ENCODE measurements at regions not wholly inside any gene's neighbourhood (a gene's known extent, or its start where the extent isn't known, plus 50 kb on each side); places are given as distances from the start of the nearest gene placed in this dataset.

DNA sequence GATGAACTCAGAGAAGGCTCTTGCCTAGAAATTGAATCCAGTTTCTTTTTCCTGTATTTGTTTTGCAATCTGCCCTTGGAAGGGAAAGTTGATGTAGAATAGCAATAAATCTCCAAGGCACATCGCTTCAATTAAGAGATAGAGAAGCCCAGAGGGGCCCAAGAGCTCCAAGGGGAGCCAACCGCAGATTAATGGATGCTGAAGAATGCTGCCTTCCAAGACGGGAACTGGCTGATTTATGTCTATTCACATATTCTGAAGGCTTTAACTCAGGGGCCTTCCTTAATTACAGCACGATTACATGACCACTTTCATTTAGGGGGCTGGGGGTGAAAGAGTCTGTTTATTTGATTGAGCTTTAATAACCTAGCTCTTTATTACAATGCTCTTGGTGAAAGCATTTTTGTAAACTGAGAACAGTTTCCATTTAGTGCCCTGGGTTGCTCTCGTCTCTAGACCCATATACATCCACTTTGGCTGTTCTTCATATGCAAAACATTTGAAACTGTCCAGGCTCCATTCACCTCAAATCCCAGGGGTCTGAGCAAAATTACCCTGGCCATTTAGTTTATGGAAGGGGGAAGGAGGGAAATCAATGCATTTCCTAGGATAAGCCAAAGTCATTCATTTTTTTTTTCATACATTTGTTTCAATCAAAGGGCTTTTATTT, 87.4 kb upstream of the CLDN14 start (continued):
- TF ChIP-seq ZNF571 (tag by site-specific recombination; IDR thresholded peaks at IDR 0.05), result no peak
- TF ChIP-seq, protein P1, sequence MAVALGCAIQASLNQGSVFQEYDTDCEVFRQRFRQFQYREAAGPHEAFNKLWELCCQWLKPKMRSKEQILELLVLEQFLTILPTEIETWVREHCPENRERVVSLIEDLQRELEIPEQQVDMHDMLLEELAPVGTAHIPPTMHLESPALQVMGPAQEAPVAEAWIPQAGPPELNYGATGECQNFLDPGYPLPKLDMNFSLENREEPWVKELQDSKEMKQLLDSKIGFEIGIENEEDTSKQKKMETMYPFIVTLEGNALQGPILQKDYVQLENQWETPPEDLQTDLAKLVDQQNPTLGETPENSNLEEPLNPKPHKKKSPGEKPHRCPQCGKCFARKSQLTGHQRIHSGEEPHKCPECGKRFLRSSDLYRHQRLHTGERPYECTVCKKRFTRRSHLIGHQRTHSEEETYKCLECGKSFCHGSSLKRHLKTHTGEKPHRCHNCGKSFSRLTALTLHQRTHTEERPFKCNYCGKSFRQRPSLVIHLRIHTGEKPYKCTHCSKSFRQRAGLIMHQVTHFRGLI (tag by site-specific recombination; IDR thresholded peaks at IDR 0.05), result 0 out of 2 replicates have a peak, but pooled peaks have one; percentile 42
- no peak for TF ChIP-seq ZNF302 (tag by site-specific recombination; IDR thresholded peaks at IDR 0.05; ENCODE audit: low read depth)
- peak; percentile 81 for TF ChIP-seq ZSCAN30 (tag by site-specific recombination; IDR thresholded peaks at IDR 0.05)
- no peak for TF ChIP-seq ZNF768 (tag by site-specific recombination; IDR thresholded peaks at IDR 0.05)

DNA sequence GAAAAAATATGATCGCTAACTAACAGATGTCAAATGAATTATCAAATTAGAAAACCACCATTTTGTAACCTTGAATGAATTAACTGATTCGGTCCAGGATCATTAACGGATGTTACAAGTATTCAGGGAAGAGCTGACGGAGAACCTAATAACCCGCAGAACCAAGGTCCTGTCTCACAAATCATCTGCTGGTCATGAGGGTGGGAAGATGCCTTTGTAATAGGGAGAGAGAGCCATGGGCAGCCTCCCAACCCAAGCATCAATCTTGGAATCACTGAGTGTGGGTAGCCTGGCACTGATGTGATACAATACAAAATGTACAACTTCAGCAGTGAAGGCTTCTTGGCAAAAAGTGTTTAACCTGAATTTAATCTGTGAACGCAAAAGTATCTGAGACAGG, 89.6 kb upstream of the CLDN14 start:
- Histone ChIP-seq H3K4me3 (ENCODE audit: low read depth, low read length) (no peak overlapping the region), H3K4me1 (ENCODE audit: control insufficient read depth, insufficient read depth, low read length) (peaks cover 28% of the 10 kb centered on the region), H3K36me3 (ENCODE audit: control insufficient read depth in 2 of 2, insufficient read depth in 1 of 2, low read length in 2 of 2) (no peaks in the 10 kb centered on the region), H3K27ac (ENCODE audit: extremely low read depth, low read depth, low read length) (no peak overlapping the region), H3K9me3 (ENCODE audit: control insufficient read depth, insufficient read depth, low read depth, low read length) (no peaks in the 10 kb centered on the region)
- TF ChIP-seq ZNF169 (tag by site-specific recombination; IDR thresholded peaks at IDR 0.05) (no peak), ZFHX2 (tag by site-specific recombination; conservative IDR thresholded peaks at IDR 0.05) (no peak), ZNF747 (tag by site-specific recombination; IDR thresholded peaks at IDR 0.05) (no peak), ZIC2 (tag by site-specific recombination; IDR thresholded peaks at IDR 0.05) (no peak), OSR2 (tag by site-specific recombination; IDR thresholded peaks at IDR 0.05) (no peak), ZBTB44 (tag by site-specific recombination; IDR thresholded peaks at IDR 0.05) (no peak), ZBTB7A (tag by site-specific recombination; IDR thresholded peaks at IDR 0.05; ENCODE audit: low read depth) (no peak)
- TF ChIP-seq, protein P2, sequence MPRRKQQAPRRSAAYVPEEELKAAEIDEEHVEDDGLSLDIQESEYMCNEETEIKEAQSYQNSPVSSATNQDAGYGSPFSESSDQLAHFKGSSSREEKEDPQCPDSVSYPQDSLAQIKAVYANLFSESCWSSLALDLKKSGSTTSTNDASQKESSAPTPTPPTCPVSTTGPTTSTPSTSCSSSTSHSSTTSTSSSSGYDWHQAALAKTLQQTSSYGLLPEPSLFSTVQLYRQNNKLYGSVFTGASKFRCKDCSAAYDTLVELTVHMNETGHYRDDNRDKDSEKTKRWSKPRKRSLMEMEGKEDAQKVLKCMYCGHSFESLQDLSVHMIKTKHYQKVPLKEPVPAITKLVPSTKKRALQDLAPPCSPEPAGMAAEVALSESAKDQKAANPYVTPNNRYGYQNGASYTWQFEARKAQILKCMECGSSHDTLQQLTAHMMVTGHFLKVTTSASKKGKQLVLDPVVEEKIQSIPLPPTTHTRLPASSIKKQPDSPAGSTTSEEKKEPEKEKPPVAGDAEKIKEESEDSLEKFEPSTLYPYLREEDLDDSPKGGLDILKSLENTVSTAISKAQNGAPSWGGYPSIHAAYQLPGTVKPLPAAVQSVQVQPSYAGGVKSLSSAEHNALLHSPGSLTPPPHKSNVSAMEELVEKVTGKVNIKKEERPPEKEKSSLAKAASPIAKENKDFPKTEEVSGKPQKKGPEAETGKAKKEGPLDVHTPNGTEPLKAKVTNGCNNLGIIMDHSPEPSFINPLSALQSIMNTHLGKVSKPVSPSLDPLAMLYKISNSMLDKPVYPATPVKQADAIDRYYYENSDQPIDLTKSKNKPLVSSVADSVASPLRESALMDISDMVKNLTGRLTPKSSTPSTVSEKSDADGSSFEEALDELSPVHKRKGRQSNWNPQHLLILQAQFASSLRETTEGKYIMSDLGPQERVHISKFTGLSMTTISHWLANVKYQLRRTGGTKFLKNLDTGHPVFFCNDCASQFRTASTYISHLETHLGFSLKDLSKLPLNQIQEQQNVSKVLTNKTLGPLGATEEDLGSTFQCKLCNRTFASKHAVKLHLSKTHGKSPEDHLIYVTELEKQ (tag by site-specific recombination; IDR thresholded peaks at IDR 0.05; ENCODE audit: borderline replicate concordance), result no peak
- CTCF ChIA-PET, result interaction anchor here (0.8 to 1.1 kb wide), 2 partner anchors 18 to 66 kb away, joined by 3 to 6 read pairs; no protein-coding TSS in a partner anchor
- POLR2A ChIA-PET, result no interaction called here

- Histone ChIP-seq H3K9me3 (ENCODE audit: control insufficient read depth, insufficient read depth, low read depth, low read length) (no peaks in the 10 kb centered on the region), H3K36me3 (ENCODE audit: control insufficient read depth in 2 of 2, insufficient read depth in 1 of 2, low read length in 2 of 2) (no peaks in the 10 kb centered on the region), H3K27ac (ENCODE audit: extremely low read depth, low read depth, low read length) (no peak overlapping the region), H3K4me1 (ENCODE audit: control insufficient read depth, insufficient read depth, low read length) (peaks cover 25% of the 10 kb centered on the region), H3K4me3 (ENCODE audit: low read depth, low read length) (no peak overlapping the region)
- ChIA-PET CTCF (no interaction called here), POLR2A (no interaction called here)
- TF ChIP-seq ZNF433 (tag by site-specific recombination; IDR thresholded peaks at IDR 0.05; ENCODE audit: low read depth) (no peak), ZNF518A (tag by site-specific recombination; conservative IDR thresholded peaks at IDR 0.05; ENCODE audit: low read depth) (0 out of 2 replicates have a peak, but pooled peaks have one; percentile 14), ZNF561 (tag by site-specific recombination; IDR thresholded peaks at IDR 0.05; ENCODE audit: borderline replicate concordance) (0 out of 2 replicates have a peak, but pooled peaks have one; percentile 25), ZNF645 (tag by site-specific recombination; IDR thresholded peaks at IDR 0.05) (no peak), OVOL3 (tag by site-specific recombination; IDR thresholded peaks at IDR 0.05) (0 out of 2 replicates have a peak, but pooled peaks have one; percentile 26), KLF8 (tag by site-specific recombination; IDR thresholded peaks at IDR 0.05) (0 out of 2 replicates have a peak, but pooled peaks have one; percentile 9)
These were observed 91.6 kb upstream of the CLDN14 start for GRCh38 chr21:36571556-36571955.

Data from HEK293 (cell line).